ENCODE measurements at regions not wholly inside any gene's neighbourhood (a gene's known extent, or its start where the extent isn't known, plus 50 kb on each side); places are given as distances from the start of the nearest gene placed in this dataset.

GRCh38 chr5:7186818-7187217 is 209.1 kb upstream of the ADCY2 start:
- DNase-seq, result no peak
- no peaks in the 10 kb centered on the region for H3K79me2 ChIP-seq (ENCODE audit: control insufficient read depth, insufficient read depth, low read length)
- H3K4ac ChIP-seq (ENCODE audit: low read depth, low read length), result no peak overlapping the region
- no peak overlapping the region for H4K8ac ChIP-seq (ENCODE audit: low read depth, low read length)
- H3K36me3 ChIP-seq (ENCODE audit: control insufficient read depth, insufficient read depth, low read length), result no peaks in the 10 kb centered on the region
- no peaks in the 10 kb centered on the region for H3K4me1 ChIP-seq (ENCODE audit: control insufficient read depth, low read depth, low read length)
- no peak overlapping the region for H3K27ac ChIP-seq (ENCODE audit: low read depth, low read length)
- H2BK15ac ChIP-seq (replicated peaks; ENCODE audit: low read depth), result no peak overlapping the region
- WGBS (ENCODE audit: extremely low coverage, insufficient coverage, low lambda C conversion rate), result no CpG with 5 or more reads among the region's 3 CpGs
- H3K9ac ChIP-seq (ENCODE audit: low read length), result no peak overlapping the region
- H3K27me3 ChIP-seq (ENCODE audit: insufficient read depth, low read length, poor library complexity), result no peaks in the 10 kb centered on the region
- H3K79me1 ChIP-seq (ENCODE audit: low read length), result no peaks in the 10 kb centered on the region
- H2BK120ac ChIP-seq (ENCODE audit: low read depth, low read length), result no peak overlapping the region
- no peak overlapping the region for H3K23ac ChIP-seq (ENCODE audit: low read length)
- H3K56ac ChIP-seq (ENCODE audit: low read length), result no peak overlapping the region
- H2BK5ac ChIP-seq (ENCODE audit: low read length), result no peak overlapping the region
- no peak overlapping the region for H4K5ac ChIP-seq (ENCODE audit: low read length)
- no peak overlapping the region for H3K18ac ChIP-seq (ENCODE audit: low read length)
- H2AK5ac ChIP-seq (ENCODE audit: low read length), result no peak overlapping the region
- H3K4me2 ChIP-seq (ENCODE audit: low read length), result no peak overlapping the region
- H3K4me3 ChIP-seq (ENCODE audit: low read length), result no peak overlapping the region

- Histone ChIP-seq H3K27ac (ENCODE audit: low read depth, low read length) (no peak overlapping the region), H3K18ac (ENCODE audit: low read length) (no peak overlapping the region), H2AK5ac (ENCODE audit: low read length) (no peak overlapping the region), H4K8ac (ENCODE audit: low read depth, low read length) (no peak overlapping the region), H3K79me1 (ENCODE audit: low read length) (no peaks in the 10 kb centered on the region), H3K9ac (ENCODE audit: low read length) (no peak overlapping the region), H3K4me1 (ENCODE audit: control insufficient read depth, low read depth, low read length) (no peaks in the 10 kb centered on the region), H3K4me3 (ENCODE audit: low read length) (no peak overlapping the region), H2BK5ac (ENCODE audit: low read length) (no peak overlapping the region), H2BK15ac (replicated peaks; ENCODE audit: low read depth) (no peak overlapping the region), H3K4ac (ENCODE audit: low read depth, low read length) (no peak overlapping the region), H3K23ac (ENCODE audit: low read length) (no peak overlapping the region), H2BK120ac (ENCODE audit: low read depth, low read length) (no peak overlapping the region), H3K4me2 (ENCODE audit: low read length) (no peak overlapping the region), H3K79me2 (ENCODE audit: control insufficient read depth, insufficient read depth, low read length) (no peaks in the 10 kb centered on the region), H3K36me3 (ENCODE audit: control insufficient read depth, insufficient read depth, low read length) (no peaks in the 10 kb centered on the region), H4K5ac (ENCODE audit: low read length) (no peak overlapping the region), H3K56ac (ENCODE audit: low read length) (no peak overlapping the region), H3K27me3 (ENCODE audit: insufficient read depth, low read length, poor library complexity) (no peaks in the 10 kb centered on the region)
- DNase-seq, result no peak
- no CpG with 5 or more reads among the region's 6 CpGs for WGBS (ENCODE audit: extremely low coverage, insufficient coverage, low lambda C conversion rate)
Observed at GRCh38 chr5:7190712-7191250, 205.2 kb upstream of the ADCY2 start.

- H2AK5ac ChIP-seq (ENCODE audit: low read length), result no peak overlapping the region
- H3K36me3 ChIP-seq (ENCODE audit: control insufficient read depth, insufficient read depth, low read length), result no peaks in the 10 kb centered on the region
- H3K27ac ChIP-seq (ENCODE audit: low read depth, low read length), result no peak overlapping the region
- H3K56ac ChIP-seq (ENCODE audit: low read length), result no peak overlapping the region
- no peak overlapping the region for H3K23ac ChIP-seq (ENCODE audit: low read length)
- H3K4me1 ChIP-seq (ENCODE audit: control insufficient read depth, low read depth, low read length), result no peaks in the 10 kb centered on the region
- no peak overlapping the region for H3K9ac ChIP-seq (ENCODE audit: low read length)
- no peak overlapping the region for H4K8ac ChIP-seq (ENCODE audit: low read depth, low read length)
- H3K27me3 ChIP-seq (ENCODE audit: insufficient read depth, low read length, poor library complexity), result no peaks in the 10 kb centered on the region
- no peaks in the 10 kb centered on the region for H3K79me1 ChIP-seq (ENCODE audit: low read length)
- H2BK5ac ChIP-seq (ENCODE audit: low read length), result no peak overlapping the region
- no CpG with 5 or more reads among the region's 3 CpGs for WGBS (ENCODE audit: extremely low coverage, insufficient coverage, low lambda C conversion rate)
- H3K4me2 ChIP-seq (ENCODE audit: low read length), result no peak overlapping the region
- H3K79me2 ChIP-seq (ENCODE audit: control insufficient read depth, insufficient read depth, low read length), result no peaks in the 10 kb centered on the region
- no peak overlapping the region for H3K4ac ChIP-seq (ENCODE audit: low read depth, low read length)
- DNase-seq, result no peak
- H4K5ac ChIP-seq (ENCODE audit: low read length), result no peak overlapping the region
- no peak overlapping the region for H3K4me3 ChIP-seq (ENCODE audit: low read length)
- H2BK15ac ChIP-seq (replicated peaks; ENCODE audit: low read depth), result no peak overlapping the region
- no peak overlapping the region for H2BK120ac ChIP-seq (ENCODE audit: low read depth, low read length)
- H3K18ac ChIP-seq (ENCODE audit: low read length), result no peak overlapping the region
Observed at GRCh38 chr5:7192016-7192415, 203.9 kb upstream of the ADCY2 start.

GRCh38 chr5:7202846-7203245 is 193.1 kb upstream of the ADCY2 start:
- no peak overlapping the region for H3K18ac ChIP-seq (ENCODE audit: low read length)
- H2BK120ac ChIP-seq (ENCODE audit: low read depth, low read length), result no peak overlapping the region
- no peak overlapping the region for H3K4ac ChIP-seq (ENCODE audit: low read depth, low read length)
- H4K8ac ChIP-seq (ENCODE audit: low read depth, low read length), result no peak overlapping the region
- no peaks in the 10 kb centered on the region for H3K4me1 ChIP-seq (ENCODE audit: control insufficient read depth, low read depth, low read length)
- H3K56ac ChIP-seq (ENCODE audit: low read length), result no peak overlapping the region
- H2AK5ac ChIP-seq (ENCODE audit: low read length), result no peak overlapping the region
- no peak for DNase-seq
- H3K36me3 ChIP-seq (ENCODE audit: control insufficient read depth, insufficient read depth, low read length), result no peaks in the 10 kb centered on the region
- H4K5ac ChIP-seq (ENCODE audit: low read length), result no peak overlapping the region
- H3K27ac ChIP-seq (ENCODE audit: low read depth, low read length), result no peak overlapping the region
- no peak overlapping the region for H3K23ac ChIP-seq (ENCODE audit: low read length)
- no peak overlapping the region for H2BK5ac ChIP-seq (ENCODE audit: low read length)
- no peaks in the 10 kb centered on the region for H3K79me2 ChIP-seq (ENCODE audit: control insufficient read depth, insufficient read depth, low read length)
- H2BK15ac ChIP-seq (replicated peaks; ENCODE audit: low read depth), result no peak overlapping the region
- no peak overlapping the region for H3K4me2 ChIP-seq (ENCODE audit: low read length)
- whole genome bisulfite sequencing (ENCODE audit: extremely low coverage, insufficient coverage, low lambda C conversion rate), result no CpG with 5 or more reads among the region's 1 CpG
- H3K27me3 ChIP-seq (ENCODE audit: insufficient read depth, low read length, poor library complexity), result no peaks in the 10 kb centered on the region
- H3K4me3 ChIP-seq (ENCODE audit: low read length), result no peak overlapping the region
- no peaks in the 10 kb centered on the region for H3K79me1 ChIP-seq (ENCODE audit: low read length)
- no peak overlapping the region for H3K9ac ChIP-seq (ENCODE audit: low read length)

- H3K56ac ChIP-seq (ENCODE audit: low read length), result no peak overlapping the region
- WGBS (ENCODE audit: extremely low coverage, insufficient coverage, low lambda C conversion rate), result no CpG with 5 or more reads among the region's 2 CpGs
- no peaks in the 10 kb centered on the region for H3K27me3 ChIP-seq (ENCODE audit: insufficient read depth, low read length, poor library complexity)
- no peak overlapping the region for H3K9ac ChIP-seq (ENCODE audit: low read length)
- H3K79me2 ChIP-seq (ENCODE audit: control insufficient read depth, insufficient read depth, low read length), result no peaks in the 10 kb centered on the region
- H2BK5ac ChIP-seq (ENCODE audit: low read length), result no peak overlapping the region
- H4K5ac ChIP-seq (ENCODE audit: low read length), result no peak overlapping the region
- H3K4me1 ChIP-seq (ENCODE audit: control insufficient read depth, low read depth, low read length), result no peaks in the 10 kb centered on the region
- no peaks in the 10 kb centered on the region for H3K36me3 ChIP-seq (ENCODE audit: control insufficient read depth, insufficient read depth, low read length)
- H3K79me1 ChIP-seq (ENCODE audit: low read length), result no peaks in the 10 kb centered on the region
- no peak overlapping the region for H2AK5ac ChIP-seq (ENCODE audit: low read length)
- H2BK120ac ChIP-seq (ENCODE audit: low read depth, low read length), result no peak overlapping the region
- no peak overlapping the region for H2BK15ac ChIP-seq (replicated peaks; ENCODE audit: low read depth)
- no peak for DNase-seq
- H4K8ac ChIP-seq (ENCODE audit: low read depth, low read length), result no peak overlapping the region
- H3K4me3 ChIP-seq (ENCODE audit: low read length), result no peak overlapping the region
- H3K18ac ChIP-seq (ENCODE audit: low read length), result no peak overlapping the region
- no peak overlapping the region for H3K4me2 ChIP-seq (ENCODE audit: low read length)
- no peak overlapping the region for H3K27ac ChIP-seq (ENCODE audit: low read depth, low read length)
- no peak overlapping the region for H3K4ac ChIP-seq (ENCODE audit: low read depth, low read length)
- no peak overlapping the region for H3K23ac ChIP-seq (ENCODE audit: low read length)
Observed at GRCh38 chr5:7207979-7208378, 188.0 kb upstream of the ADCY2 start.

GRCh38 chr5:7208938-7209337 is 187.0 kb upstream of the ADCY2 start:
- no peak overlapping the region for H3K56ac ChIP-seq (ENCODE audit: low read length)
- no peak overlapping the region for H2BK120ac ChIP-seq (ENCODE audit: low read depth, low read length)
- no peak overlapping the region for H3K18ac ChIP-seq (ENCODE audit: low read length)
- no peak overlapping the region for H2AK5ac ChIP-seq (ENCODE audit: low read length)
- no peaks in the 10 kb centered on the region for H3K4me1 ChIP-seq (ENCODE audit: control insufficient read depth, low read depth, low read length)
- DNase-seq, result no peak
- H3K27ac ChIP-seq (ENCODE audit: low read depth, low read length), result no peak overlapping the region
- no peaks in the 10 kb centered on the region for H3K79me1 ChIP-seq (ENCODE audit: low read length)
- H2BK15ac ChIP-seq (replicated peaks; ENCODE audit: low read depth), result no peak overlapping the region
- no peak overlapping the region for H2BK5ac ChIP-seq (ENCODE audit: low read length)
- H3K4me3 ChIP-seq (ENCODE audit: low read length), result no peak overlapping the region
- H3K79me2 ChIP-seq (ENCODE audit: control insufficient read depth, insufficient read depth, low read length), result no peaks in the 10 kb centered on the region
- no CpG with 5 or more reads among the region's 5 CpGs for WGBS (ENCODE audit: extremely low coverage, insufficient coverage, low lambda C conversion rate)
- H3K9ac ChIP-seq (ENCODE audit: low read length), result no peak overlapping the region
- H3K4ac ChIP-seq (ENCODE audit: low read depth, low read length), result no peak overlapping the region
- H3K23ac ChIP-seq (ENCODE audit: low read length), result no peak overlapping the region
- no peak overlapping the region for H4K5ac ChIP-seq (ENCODE audit: low read length)
- no peaks in the 10 kb centered on the region for H3K27me3 ChIP-seq (ENCODE audit: insufficient read depth, low read length, poor library complexity)
- H3K4me2 ChIP-seq (ENCODE audit: low read length), result no peak overlapping the region
- no peak overlapping the region for H4K8ac ChIP-seq (ENCODE audit: low read depth, low read length)
- no peaks in the 10 kb centered on the region for H3K36me3 ChIP-seq (ENCODE audit: control insufficient read depth, insufficient read depth, low read length)

All from mesendoderm (in vitro differentiated cells).